ENCODE measurements at regions not wholly inside any gene's neighbourhood (a gene's known extent, or its start where the extent isn't known, plus 50 kb on each side); places are given as distances from the start of the nearest gene placed in this dataset.

DNA sequence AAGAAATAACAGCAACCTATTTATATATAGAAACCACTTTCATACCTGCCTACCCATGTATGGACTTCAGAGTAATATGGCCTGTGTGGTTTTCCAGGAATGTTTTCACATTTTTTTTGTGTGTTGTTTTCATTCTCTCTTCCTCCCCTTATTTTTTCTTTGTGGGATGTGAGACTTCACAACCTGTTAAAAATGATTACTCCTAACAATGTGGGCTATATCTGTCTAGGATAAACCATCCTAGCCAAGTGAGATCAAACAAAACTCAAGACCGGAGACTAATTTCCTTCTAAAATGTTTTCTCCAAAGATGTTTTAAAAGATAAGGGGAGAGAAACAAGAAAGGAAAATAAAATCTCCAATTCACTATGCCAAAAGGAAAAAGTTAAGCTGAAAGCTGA, 106.1 kb upstream of the DIPK2B start:
- in situ Hi-C loops (cut with HindIII; ENCODE audit: low pct_unique_long_range_greater_than_20kb, low sequenced_read_pairs) = no loop called here

GRCh38 chrX:45300638-45301037, 100.0 kb upstream of the DIPK2B start:
- no peak for DNase-seq (ENCODE audit: low read depth, low spot score)
- in situ Hi-C loops (cut with HindIII; ENCODE audit: low pct_unique_long_range_greater_than_20kb, low sequenced_read_pairs) = no loop called here

More for the DNA sequence above, 106.1 kb upstream of the DIPK2B start:
- no peak for DNase-seq (ENCODE audit: low read depth, low spot score)

DNA sequence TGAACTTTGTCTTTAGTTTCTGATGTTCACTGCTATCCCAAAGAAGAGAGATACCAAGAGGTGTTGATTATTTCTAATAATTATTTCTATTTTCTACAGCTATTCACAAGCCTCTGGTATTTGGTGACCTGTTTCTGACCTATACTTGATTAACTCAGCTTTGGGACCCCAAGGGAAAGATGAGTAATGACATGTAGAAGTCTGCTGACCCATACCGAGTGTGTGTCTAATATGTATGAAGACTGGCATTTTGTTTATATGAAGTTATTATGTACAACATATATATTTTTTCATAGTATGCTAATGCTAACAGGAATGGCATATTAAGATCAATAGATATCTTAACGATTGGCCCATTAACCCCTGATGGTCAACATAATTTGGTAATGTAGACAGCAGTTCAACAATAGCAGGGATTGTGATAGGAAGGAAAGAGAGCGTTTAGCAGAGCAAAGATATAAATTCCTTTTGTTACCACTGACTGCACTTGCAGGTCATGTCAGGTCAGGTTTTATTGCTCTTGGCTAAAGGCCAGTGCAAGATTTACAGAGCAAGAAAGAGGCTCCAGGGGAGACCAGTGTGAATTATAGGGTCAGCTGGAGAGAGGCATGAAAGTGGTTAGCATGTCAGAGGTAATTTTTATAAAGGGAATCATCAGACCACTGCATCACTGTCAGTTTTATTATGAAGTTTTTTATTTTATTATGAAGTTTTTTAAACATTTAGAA, 94.7 kb upstream of the DIPK2B start:
- DNase-seq (ENCODE audit: low read depth, low spot score) = peak; percentile 0

GRCh38 chrX:45274576-45274975, 73.9 kb upstream of the DIPK2B start:
- DNase-seq (ENCODE audit: low read depth, low spot score) = no peak
- in situ Hi-C loops (cut with HindIII; ENCODE audit: low pct_unique_long_range_greater_than_20kb, low sequenced_read_pairs) = no loop called here

More for the DNA sequence above, 94.7 kb upstream of the DIPK2B start:
- in situ Hi-C loops (cut with HindIII; ENCODE audit: low pct_unique_long_range_greater_than_20kb, low sequenced_read_pairs) = no loop called here

DNA sequence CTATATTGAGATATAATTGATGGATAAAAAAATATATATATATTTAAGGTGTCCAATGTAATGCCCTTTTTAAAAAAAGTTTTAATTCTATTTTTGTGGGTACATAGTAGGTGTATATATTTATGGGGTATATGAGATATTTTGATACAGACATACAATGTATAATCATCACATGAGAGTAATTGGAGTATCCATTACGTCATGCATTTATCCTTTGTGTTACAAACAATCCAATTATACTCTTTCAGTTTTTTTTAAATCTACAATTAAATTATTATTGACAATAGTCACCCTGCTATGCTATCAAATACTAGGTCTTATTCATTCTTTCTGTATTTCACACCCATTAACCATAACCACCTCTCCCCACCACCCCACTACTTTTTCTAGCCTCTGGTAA, 66.3 kb upstream of the DIPK2B start:
- no peak for DNase-seq (ENCODE audit: low read depth, low spot score)
- in situ Hi-C loops (cut with HindIII; ENCODE audit: low pct_unique_long_range_greater_than_20kb, low sequenced_read_pairs) = no loop called here

DNA sequence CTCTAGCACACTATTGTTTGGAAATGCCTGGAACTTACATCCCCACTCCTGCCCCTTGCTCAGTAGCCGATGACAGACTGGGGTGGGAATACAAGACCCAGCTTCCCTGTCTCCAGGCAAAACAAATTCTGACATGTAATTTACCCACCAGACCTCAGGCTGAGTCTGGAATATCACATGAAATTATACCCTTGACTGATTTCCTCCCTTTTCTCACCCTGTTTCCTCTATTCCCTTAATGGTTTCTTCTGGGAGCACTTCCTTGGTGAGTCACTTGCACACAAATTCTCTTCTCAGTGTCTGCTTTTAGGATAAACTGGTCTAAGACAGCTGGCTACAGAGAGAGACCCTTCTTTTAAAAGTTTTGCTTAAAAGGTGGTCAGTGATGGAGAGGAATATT, 65.8 kb upstream of the DIPK2B start:
- no peak for DNase-seq (ENCODE audit: low read depth, low spot score)
- in situ Hi-C loops (cut with HindIII; ENCODE audit: low pct_unique_long_range_greater_than_20kb, low sequenced_read_pairs) = no loop called here

- no peak for DNase-seq (ENCODE audit: low read depth, low spot score)
- in situ Hi-C loops (cut with HindIII; ENCODE audit: low pct_unique_long_range_greater_than_20kb, low sequenced_read_pairs) = no loop called here
Measured at GRCh38 chrX:45264865-45265264, 64.2 kb upstream of the DIPK2B start.

- in situ Hi-C loops (cut with HindIII; ENCODE audit: low pct_unique_long_range_greater_than_20kb, low sequenced_read_pairs) = no loop called here
- no peak for DNase-seq (ENCODE audit: low read depth, low spot score)
Measured at GRCh38 chrX:45261471-45261870, 60.8 kb upstream of the DIPK2B start.

DNA sequence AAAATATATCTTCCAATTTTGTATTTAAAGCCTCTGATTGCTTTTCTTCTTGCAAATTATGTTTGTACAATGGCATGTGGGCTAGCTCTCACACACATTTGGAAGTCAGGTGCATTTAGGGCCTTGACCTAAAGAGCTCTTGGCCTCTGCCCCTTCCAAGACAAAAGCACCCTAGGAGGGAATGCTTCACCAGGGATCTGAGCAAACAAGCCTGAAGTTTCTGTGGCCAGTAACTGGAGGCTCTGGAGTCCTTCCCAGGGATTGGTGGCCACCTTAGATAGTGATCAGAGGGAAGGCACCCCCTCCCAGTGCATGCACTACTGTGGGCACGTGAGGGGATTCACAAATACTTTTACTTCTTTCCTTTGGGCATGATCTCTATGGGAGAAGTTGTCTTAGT, 60.3 kb upstream of the DIPK2B start:
- in situ Hi-C loops (cut with HindIII; ENCODE audit: low pct_unique_long_range_greater_than_20kb, low sequenced_read_pairs) = no loop called here
- DNase-seq (ENCODE audit: low read depth, low spot score) = no peak

DNA sequence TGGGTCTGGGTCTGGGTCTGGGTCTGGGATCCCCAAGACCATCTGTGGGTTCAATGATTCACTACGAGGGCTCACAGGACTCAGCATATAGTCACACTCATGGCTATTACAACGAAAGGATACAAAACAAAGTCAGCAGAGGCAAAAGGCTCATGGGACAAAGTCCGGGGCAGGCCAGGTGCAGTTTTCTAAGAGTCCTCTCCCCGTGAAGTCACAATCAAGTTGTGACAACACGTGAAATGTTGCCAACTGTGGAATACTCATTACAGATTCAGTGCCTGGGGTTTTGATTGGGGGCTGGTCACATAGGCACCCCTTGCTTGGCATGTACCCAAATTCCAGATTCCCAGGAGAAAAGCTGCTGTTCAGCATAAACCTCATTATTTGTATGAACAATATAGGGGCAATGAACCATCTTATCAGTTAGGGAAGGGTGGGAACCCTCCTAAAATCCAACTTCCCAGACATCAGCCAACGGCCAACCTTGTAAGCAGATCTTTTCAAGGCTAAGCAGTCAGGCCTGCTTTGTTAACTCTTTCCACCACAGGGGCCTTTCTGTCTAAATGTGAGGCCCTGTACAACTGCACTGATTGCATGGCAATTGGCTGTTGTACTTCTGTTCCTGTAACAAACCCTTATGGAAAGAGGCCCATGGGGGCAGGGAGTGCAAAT, 58.2 kb upstream of the DIPK2B start:
- in situ Hi-C loops (cut with HindIII; ENCODE audit: low pct_unique_long_range_greater_than_20kb, low sequenced_read_pairs) = no loop called here
- DNase-seq (ENCODE audit: low read depth, low spot score) = no peak

Small RNAs in the stretch of these regions (small RNA-seq; reads per million reads assigned to genes)
- gene MIR221 (1.5 to 85.9 reads per million in 2 experiments), gene MIR222 (1.6 to 118 reads per million in 2 experiments), gene RF00017 (0 reads per million in 2 experiments), gene RF00591 (0 reads per million in 2 experiments)

All from SK-MEL-5 (cell line).